ENCODE measurements at regions not wholly inside any gene's neighbourhood (a gene's known extent, or its start where the extent isn't known, plus 50 kb on each side); places are given as distances from the start of the nearest gene placed in this dataset.

DNA sequence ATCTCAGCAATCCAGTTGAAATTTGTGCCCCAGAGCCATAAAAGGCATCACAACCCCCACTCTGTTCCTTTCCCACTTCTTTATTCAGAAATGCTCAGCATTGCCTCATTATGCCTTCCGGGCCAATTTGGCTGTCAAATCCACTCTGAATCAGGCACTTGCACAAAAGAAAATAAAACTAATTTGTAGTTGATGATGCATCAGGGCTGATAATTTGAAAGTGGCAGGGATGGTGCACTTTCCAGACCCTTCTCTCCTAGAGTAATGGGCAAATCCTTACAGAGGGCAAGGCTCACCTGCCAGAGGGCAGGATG lies 147.9 kb upstream of the PDE1C start:
- H2AFZ ChIP-seq (ENCODE audit: low read depth, low read length): no peak overlapping the region
- H3K9ac ChIP-seq (ENCODE audit: low read depth, low read length): no peak overlapping the region
- H3K79me2 ChIP-seq (ENCODE audit: insufficient read depth, low read length): no peaks in the 10 kb centered on the region
- H3K27me3 ChIP-seq (ENCODE audit: insufficient read depth, low read length, poor library complexity): no peaks in the 10 kb centered on the region
- H3K9me3 ChIP-seq (ENCODE audit: insufficient read depth, low read length, severe bottlenecking): no peaks in the 10 kb centered on the region
- H3K4me1 ChIP-seq (ENCODE audit: insufficient read depth, low read length): no peaks in the 10 kb centered on the region
- no peaks in the 10 kb centered on the region for H3K36me3 ChIP-seq (ENCODE audit: insufficient read depth, low read length)
- H3K4me2 ChIP-seq (ENCODE audit: insufficient read depth, low read length): no peak overlapping the region
- no peak overlapping the region for H3K27ac ChIP-seq (ENCODE audit: low read length)
- no peak for DNase-seq
- H3K4me3 ChIP-seq (ENCODE audit: low read depth in 1 of 2, low read length in 2 of 2): no peak overlapping the region
- H4K20me1 ChIP-seq (ENCODE audit: insufficient read depth, low read length): no peaks in the 10 kb centered on the region
- no peak for ATAC-seq (ENCODE audit: insufficient read depth, low read depth)
- TF ChIP-seq, protein P1, sequence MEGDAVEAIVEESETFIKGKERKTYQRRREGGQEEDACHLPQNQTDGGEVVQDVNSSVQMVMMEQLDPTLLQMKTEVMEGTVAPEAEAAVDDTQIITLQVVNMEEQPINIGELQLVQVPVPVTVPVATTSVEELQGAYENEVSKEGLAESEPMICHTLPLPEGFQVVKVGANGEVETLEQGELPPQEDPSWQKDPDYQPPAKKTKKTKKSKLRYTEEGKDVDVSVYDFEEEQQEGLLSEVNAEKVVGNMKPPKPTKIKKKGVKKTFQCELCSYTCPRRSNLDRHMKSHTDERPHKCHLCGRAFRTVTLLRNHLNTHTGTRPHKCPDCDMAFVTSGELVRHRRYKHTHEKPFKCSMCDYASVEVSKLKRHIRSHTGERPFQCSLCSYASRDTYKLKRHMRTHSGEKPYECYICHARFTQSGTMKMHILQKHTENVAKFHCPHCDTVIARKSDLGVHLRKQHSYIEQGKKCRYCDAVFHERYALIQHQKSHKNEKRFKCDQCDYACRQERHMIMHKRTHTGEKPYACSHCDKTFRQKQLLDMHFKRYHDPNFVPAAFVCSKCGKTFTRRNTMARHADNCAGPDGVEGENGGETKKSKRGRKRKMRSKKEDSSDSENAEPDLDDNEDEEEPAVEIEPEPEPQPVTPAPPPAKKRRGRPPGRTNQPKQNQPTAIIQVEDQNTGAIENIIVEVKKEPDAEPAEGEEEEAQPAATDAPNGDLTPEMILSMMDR (IDR thresholded peaks at IDR 0.05; ENCODE audit: borderline replicate concordance, extremely low read depth, low read length, poor library complexity, severe bottlenecking): no peak
- no peak for TF ChIP-seq EZH2 (IDR thresholded peaks at IDR 0.05; ENCODE audit: borderline replicate concordance, low read depth, low read length, severe bottlenecking)

DNA sequence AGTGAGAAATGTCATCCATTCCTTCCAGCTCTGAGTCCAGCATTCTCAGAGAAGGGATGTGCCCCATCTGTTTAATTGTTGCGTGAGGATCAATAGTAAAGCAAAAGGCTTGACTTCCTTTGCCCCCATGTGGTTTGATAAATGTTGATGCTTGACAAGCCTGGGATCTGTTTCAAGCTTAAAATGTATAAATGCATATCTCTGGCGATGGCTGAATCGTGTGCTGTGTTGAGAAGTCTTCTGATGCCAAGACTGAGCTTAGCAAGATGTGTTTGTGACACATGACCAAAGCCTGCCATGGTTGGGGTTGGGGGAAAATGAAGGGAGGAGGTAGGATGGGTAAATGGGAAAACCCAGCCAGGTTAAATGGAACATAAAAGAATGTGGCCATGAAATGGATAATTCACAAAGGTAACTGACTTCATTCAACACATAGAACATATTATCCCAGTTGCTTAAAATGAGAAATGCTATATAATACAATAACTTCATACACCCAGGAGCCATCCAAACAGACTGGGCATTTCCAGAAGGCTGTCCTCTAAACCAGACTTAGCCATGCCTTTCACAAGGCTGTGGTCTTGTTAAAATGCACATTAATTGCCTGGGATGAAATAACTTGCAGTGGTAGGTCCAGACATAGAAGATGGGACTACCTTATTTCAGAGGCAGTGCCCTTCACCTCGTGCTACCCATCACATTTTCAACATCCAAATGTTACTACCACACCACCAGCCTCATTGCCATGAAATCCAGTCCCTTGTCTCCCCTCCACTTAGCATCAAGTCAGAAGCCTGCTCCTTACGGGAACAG lies 147.3 kb upstream of the PDE1C start:
- Histone ChIP-seq H2AFZ (ENCODE audit: low read depth, low read length) (no peak overlapping the region), H3K27ac (ENCODE audit: low read length) (no peak overlapping the region), H3K79me2 (ENCODE audit: insufficient read depth, low read length) (no peaks in the 10 kb centered on the region), H3K27me3 (ENCODE audit: insufficient read depth, low read length, poor library complexity) (no peaks in the 10 kb centered on the region), H3K9ac (ENCODE audit: low read depth, low read length) (no peak overlapping the region), H4K20me1 (ENCODE audit: insufficient read depth, low read length) (no peaks in the 10 kb centered on the region), H3K9me3 (ENCODE audit: insufficient read depth, low read length, severe bottlenecking) (no peaks in the 10 kb centered on the region), H3K4me3 (ENCODE audit: low read depth in 1 of 2, low read length in 2 of 2) (no peak overlapping the region), H3K4me2 (ENCODE audit: insufficient read depth, low read length) (no peak overlapping the region), H3K36me3 (ENCODE audit: insufficient read depth, low read length) (no peaks in the 10 kb centered on the region), H3K4me1 (ENCODE audit: insufficient read depth, low read length) (no peaks in the 10 kb centered on the region)
- DNase-seq (no peak), ATAC-seq (ENCODE audit: insufficient read depth, low read depth) (no peak)
- TF ChIP-seq EZH2 (IDR thresholded peaks at IDR 0.05; ENCODE audit: borderline replicate concordance, low read depth, low read length, severe bottlenecking): no peak
- TF ChIP-seq, protein P1 (IDR thresholded peaks at IDR 0.05; ENCODE audit: borderline replicate concordance, extremely low read depth, low read length, poor library complexity, severe bottlenecking): no peak

DNA sequence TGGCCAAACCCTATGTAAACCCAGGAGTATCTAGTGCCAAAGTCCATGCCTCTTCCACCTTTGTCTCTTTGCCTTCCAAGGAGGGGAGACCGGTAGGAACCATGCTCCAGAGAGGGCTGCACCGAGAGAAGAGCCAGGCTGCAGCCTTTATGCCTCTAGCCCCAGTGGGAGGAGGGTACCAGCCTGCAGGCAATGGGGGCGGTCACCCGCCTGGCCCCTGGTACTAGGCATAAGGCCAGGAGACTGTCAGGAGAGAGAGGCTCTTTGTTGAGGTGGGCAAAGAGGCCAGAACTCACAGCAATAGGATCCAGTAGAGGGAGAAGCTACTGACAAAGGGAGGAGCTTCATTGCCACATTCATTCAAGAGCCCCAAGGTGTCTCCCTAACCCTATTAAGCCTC lies 146.6 kb upstream of the PDE1C start:
- Histone ChIP-seq H4K20me1 (ENCODE audit: insufficient read depth, low read length) (no peaks in the 10 kb centered on the region), H3K9ac (ENCODE audit: low read depth, low read length) (no peak overlapping the region), H3K79me2 (ENCODE audit: insufficient read depth, low read length) (no peaks in the 10 kb centered on the region), H3K4me3 (ENCODE audit: low read depth in 1 of 2, low read length in 2 of 2) (no peak overlapping the region), H3K36me3 (ENCODE audit: insufficient read depth, low read length) (no peaks in the 10 kb centered on the region), H3K9me3 (ENCODE audit: insufficient read depth, low read length, severe bottlenecking) (no peaks in the 10 kb centered on the region), H2AFZ (ENCODE audit: low read depth, low read length) (no peak overlapping the region), H3K4me1 (ENCODE audit: insufficient read depth, low read length) (no peaks in the 10 kb centered on the region), H3K4me2 (ENCODE audit: insufficient read depth, low read length) (no peak overlapping the region), H3K27ac (ENCODE audit: low read length) (no peak overlapping the region), H3K27me3 (ENCODE audit: insufficient read depth, low read length, poor library complexity) (no peaks in the 10 kb centered on the region)
- ATAC-seq (ENCODE audit: insufficient read depth, low read depth): no peak
- no peak for DNase-seq
- TF ChIP-seq, protein P1 (IDR thresholded peaks at IDR 0.05; ENCODE audit: borderline replicate concordance, extremely low read depth, low read length, poor library complexity, severe bottlenecking): no peak
- no peak for TF ChIP-seq EZH2 (IDR thresholded peaks at IDR 0.05; ENCODE audit: borderline replicate concordance, low read depth, low read length, severe bottlenecking)

All from DND-41 (cell line).